ENCODE measurements at regions not wholly inside any gene's neighbourhood (a gene's known extent, or its start where the extent isn't known, plus 50 kb on each side); places are given as distances from the start of the nearest gene placed in this dataset.

DNA sequence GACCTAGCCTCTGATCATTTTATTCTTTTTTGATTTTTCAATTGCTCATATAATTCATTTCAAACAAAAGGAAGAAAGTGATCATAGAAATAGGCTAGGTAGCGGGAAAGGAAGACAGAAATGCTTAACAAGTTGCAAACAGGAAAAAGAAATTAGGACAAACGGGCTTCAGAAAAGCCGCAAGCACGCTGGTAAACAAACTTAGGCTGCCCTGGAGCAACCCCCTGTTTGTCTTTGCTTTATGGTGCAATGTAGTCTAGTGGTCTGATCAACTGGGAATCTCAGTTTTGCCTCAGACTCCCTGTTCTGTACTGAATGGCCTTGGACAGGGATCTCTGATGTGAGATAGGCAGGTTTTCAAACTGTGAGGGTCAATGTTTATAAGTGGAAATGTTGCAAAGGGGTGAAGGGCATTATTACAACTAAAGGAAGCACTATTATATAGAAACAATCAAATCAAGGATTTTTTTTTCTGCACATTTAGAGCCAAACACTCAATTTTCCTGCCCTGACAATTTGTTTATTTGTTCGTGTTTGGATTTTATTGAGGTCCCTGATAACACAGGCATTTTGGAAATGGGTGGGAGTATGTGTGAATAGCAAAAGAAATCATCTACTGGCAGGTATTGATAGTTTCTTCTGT is 146.8 kb upstream of the NRIP1 start:
- TF ChIP-seq POLR2AphosphoS5 (IDR thresholded peaks at IDR 0.05) (no peak), POLR2A (IDR thresholded peaks at IDR 0.05) (no peak)
- TF ChIP-seq, protein P1, sequence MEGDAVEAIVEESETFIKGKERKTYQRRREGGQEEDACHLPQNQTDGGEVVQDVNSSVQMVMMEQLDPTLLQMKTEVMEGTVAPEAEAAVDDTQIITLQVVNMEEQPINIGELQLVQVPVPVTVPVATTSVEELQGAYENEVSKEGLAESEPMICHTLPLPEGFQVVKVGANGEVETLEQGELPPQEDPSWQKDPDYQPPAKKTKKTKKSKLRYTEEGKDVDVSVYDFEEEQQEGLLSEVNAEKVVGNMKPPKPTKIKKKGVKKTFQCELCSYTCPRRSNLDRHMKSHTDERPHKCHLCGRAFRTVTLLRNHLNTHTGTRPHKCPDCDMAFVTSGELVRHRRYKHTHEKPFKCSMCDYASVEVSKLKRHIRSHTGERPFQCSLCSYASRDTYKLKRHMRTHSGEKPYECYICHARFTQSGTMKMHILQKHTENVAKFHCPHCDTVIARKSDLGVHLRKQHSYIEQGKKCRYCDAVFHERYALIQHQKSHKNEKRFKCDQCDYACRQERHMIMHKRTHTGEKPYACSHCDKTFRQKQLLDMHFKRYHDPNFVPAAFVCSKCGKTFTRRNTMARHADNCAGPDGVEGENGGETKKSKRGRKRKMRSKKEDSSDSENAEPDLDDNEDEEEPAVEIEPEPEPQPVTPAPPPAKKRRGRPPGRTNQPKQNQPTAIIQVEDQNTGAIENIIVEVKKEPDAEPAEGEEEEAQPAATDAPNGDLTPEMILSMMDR (IDR thresholded peaks at IDR 0.05) = no peak

All from prostate gland (tissue), 2 donors.